SK-N-SH (cell line): ENCODE measurements at regions not wholly inside any gene's neighbourhood (a gene's known extent, or its start where the extent isn't known, plus 50 kb on each side); places are given as distances from the start of the nearest gene placed in this dataset.

Experiments used
- CTCF ChIA-PET: fragments of 300-600, 350-600 bp; formaldehyde crosslinking; extraction: SDS; loops from one replicate; lab custom pipeline; 2021; lab: Yijun Ruan, JAX
- POLR2A ChIA-PET: fragments of 350-600 bp; sonication (Branson Sonifier 250); formaldehyde crosslinking; extraction: SDS; loops from one replicate; lab custom pipeline; 2020; ENCODE audit warnings: antibody characterized with exemption, inconsistent platforms; lab: Yijun Ruan, JAX
- DNase-seq: peaks from one replicate; pipeline ENCODE4 v3.0.0; 2012
- H2AFZ ChIP-seq: fragments of 200-600 bp; sonication (generic); 2 replicates; pipeline ENCODE4 v1.8.1; 2016; ENCODE audit warnings: antibody characterized with exemption, mild to moderate bottlenecking, low read depth
- H3F3A ChIP-seq: fragments of 200-600 bp; sonication (generic); replicated peaks from 2 replicates; pipeline ENCODE3; 2016; ENCODE audit warnings: antibody characterized with exemption, mild to moderate bottlenecking; ENCODE audit not compliant: insufficient read depth
- H3K27ac ChIP-seq, 2 experiments: fragments of 200-500 bp in 1 of 2; fragments of 200-600 bp in 1 of 2; sonication (Bioruptor generic) in 1 of 2; sonication (generic), shearing (Covaris generic) in 1 of 2; 2 replicates each; pipeline versions ENCODE4 v1.5.1 to v1.6.1; 2014 to 2016; ENCODE audit warnings: low read depth in 2 of 2, inconsistent platforms in 1 of 2, low read length in 1 of 2, mild to moderate bottlenecking in 1 of 2, mixed read lengths in 1 of 2
- H3K27me3 ChIP-seq: fragments of 200-600 bp; sonication (generic), shearing (Covaris generic); 2 replicates; pipeline ENCODE4 v1.6.1; 2016; ENCODE audit warnings: mixed run types; ENCODE audit not compliant: insufficient read depth
- H3K36me3 ChIP-seq, 2 experiments: fragments of 200-500 bp in 1 of 2; fragments of 200-600 bp in 1 of 2; sonication (Bioruptor generic) in 1 of 2; sonication (generic) in 1 of 2; replicated peaks in 1 of 2; 2 replicates each; pipeline versions ENCODE3 to v1.5.1; 2014 to 2016; ENCODE audit warnings: low read length in 1 of 2, mild to moderate bottlenecking in 1 of 2; ENCODE audit not compliant: insufficient read depth in 2 of 2, control insufficient read depth in 1 of 2
- H3K4me1 ChIP-seq, 2 experiments: fragments of 200-500 bp in 1 of 2; fragments of 200-600 bp in 1 of 2; sonication (Bioruptor generic) in 1 of 2; sonication (generic), shearing (Covaris generic) in 1 of 2; 2 replicates each; pipeline versions ENCODE4 v1.5.1 to v1.6.1; 2014 to 2016; ENCODE audit warnings: low read depth in 1 of 2, low read length in 1 of 2, mixed run types in 1 of 2; ENCODE audit not compliant: insufficient read depth in 2 of 2, control insufficient read depth in 1 of 2
- H3K4me2 ChIP-seq: fragments of 200-600 bp; sonication (generic), shearing (Covaris generic); 2 replicates; pipeline ENCODE4 v1.6.1; 2017; ENCODE audit warnings: mixed run types
- H3K4me3 ChIP-seq, 2 experiments: fragments of 200-500 bp in 1 of 2; fragments of 200-600 bp in 1 of 2; sonication (Bioruptor generic) in 1 of 2; sonication (generic), shearing (Covaris generic) in 1 of 2; 2 replicates each; pipeline versions ENCODE4 v1.5.1 to v1.8.1; 2014 to 2016; ENCODE audit warnings: low read depth in 2 of 2, inconsistent platforms in 1 of 2, low read length in 1 of 2, mild to moderate bottlenecking in 1 of 2, mixed read lengths in 1 of 2, moderate library complexity in 1 of 2
- H3K79me2 ChIP-seq: fragments of 200-600 bp; sonication (generic); 2 replicates; pipeline ENCODE4 v1.8.1; 2017; ENCODE audit warnings: mild to moderate bottlenecking; ENCODE audit not compliant: insufficient read depth
- H3K9ac ChIP-seq: fragments of 200-600 bp; sonication (generic); 2 replicates; pipeline ENCODE4 v1.6.1; 2017; ENCODE audit warnings: mixed run types
- H3K9me2 ChIP-seq: fragments of 200-600 bp; sonication (generic); 2 replicates; pipeline ENCODE4 v1.6.1; 2017; ENCODE audit warnings: mixed run types
- H3K9me3 ChIP-seq: fragments of 200-600 bp; sonication (generic); 2 replicates; pipeline ENCODE4 v1.6.1; 2017; ENCODE audit warnings: mixed run types, mild to moderate bottlenecking, moderate library complexity
- H4K20me1 ChIP-seq: fragments of 200-600 bp; sonication (generic); 2 replicates; pipeline ENCODE4 v1.6.1; 2017; ENCODE audit warnings: mild to moderate bottlenecking, mixed run types; ENCODE audit not compliant: insufficient read depth
- ELF1 ChIP-seq: IDR thresholded peaks from 2 replicates; pipeline ENCODE4 v1.4.0; 2012
- FOXM1 ChIP-seq: IDR thresholded peaks from 2 replicates; pipeline ENCODE4 v1.4.0; 2012; ENCODE audit warnings: low read depth, mild to moderate bottlenecking
- GABPA ChIP-seq: IDR thresholded peaks from 2 replicates; pipeline ENCODE4 v1.4.0; 2012; ENCODE audit warnings: low read depth, mild to moderate bottlenecking
- JUND ChIP-seq: IDR thresholded peaks from 2 replicates; pipeline ENCODE4 v1.4.0; 2012
- MAX ChIP-seq: IDR thresholded peaks from 2 replicates; pipeline ENCODE4 v1.4.0; 2012; ENCODE audit warnings: low read depth
- MXI1 ChIP-seq: IDR thresholded peaks from 2 replicates; pipeline ENCODE4 v1.6.1; 2012; ENCODE audit warnings: mild to moderate bottlenecking, low read depth, low read length, improper control_type of control experiment
- NFIC ChIP-seq: IDR thresholded peaks from 2 replicates; pipeline ENCODE4 v1.4.0; 2012; ENCODE audit warnings: borderline replicate concordance
- NRF1 ChIP-seq: IDR thresholded peaks from 2 replicates; pipeline ENCODE4 v1.6.1; 2012; ENCODE audit warnings: low read depth, mild to moderate bottlenecking, low read length
- PBX3 ChIP-seq: IDR thresholded peaks from 2 replicates; pipeline ENCODE4; 2012
- RAD21 ChIP-seq: IDR thresholded peaks from 2 replicates; pipeline ENCODE4 v1.6.1; 2012; ENCODE audit warnings: mild to moderate bottlenecking, low read length
- RCOR1 ChIP-seq: fragments of 150-350 bp; IDR thresholded peaks from 2 replicates; pipeline ENCODE4 v1.6.1; 2017; ENCODE audit warnings: antibody characterized with exemption, low read length
- REST ChIP-seq: IDR thresholded peaks from 2 replicates; pipeline ENCODE4 v1.6.1; 2012; ENCODE audit warnings: mild to moderate bottlenecking, low read depth, low read length, moderate library complexity
- RFX5 ChIP-seq: IDR thresholded peaks from 2 replicates; pipeline ENCODE4 v1.6.1; 2012; ENCODE audit warnings: mild to moderate bottlenecking, improper control_type of control experiment, low read length
- TAF1 ChIP-seq: IDR thresholded peaks from 2 replicates; pipeline ENCODE4 v1.6.1; 2012; ENCODE audit warnings: low read depth, mild to moderate bottlenecking, low read length, moderate library complexity, borderline replicate concordance
- TCF12 ChIP-seq: IDR thresholded peaks from 2 replicates; pipeline ENCODE4 v1.4.0; 2012
- TEAD4 ChIP-seq: IDR thresholded peaks from 2 replicates; pipeline ENCODE4 v1.4.0; 2012; ENCODE audit warnings: mild to moderate bottlenecking, borderline replicate concordance; ENCODE audit not compliant: insufficient read depth
- USF1 ChIP-seq: IDR thresholded peaks from 2 replicates; pipeline ENCODE4 v1.4.0; 2012; ENCODE audit warnings: low read depth, borderline replicate concordance
- USF2 ChIP-seq: fragments of 150-350 bp; IDR thresholded peaks from 2 replicates; pipeline ENCODE4 v1.6.1; 2017; ENCODE audit warnings: antibody characterized with exemption, low read length, low read depth, borderline replicate concordance
- WGBS: methylation state at CpG from one replicate; pipeline ENCODE4 v1.1.6; 2017; ENCODE audit warnings: low lambda C conversion rate; 5-methylcytosine and 5-hydroxymethylcytosine counted together

GRCh38 chr12:34526946-34527345 lies 504.6 kb downstream of the ALG10 start:
- CTCF ChIA-PET, result no interaction called here
- Histone ChIP-seq H3K9ac (no peak overlapping the region), H4K20me1 (no peaks in the 10 kb centered on the region), H3K9me3 (no peaks in the 10 kb centered on the region), H3K27me3 (no peaks in the 10 kb centered on the region), H3K4me1 (no peaks in the 10 kb centered on the region), H3F3A (no peaks in the 10 kb centered on the region), H3K9me2 (no peaks in the 10 kb centered on the region)
- WGBS, result 1% methylated on average over 4 of the region's 4 CpGs
- TF ChIP-seq NFIC, result no peak
- no peak for TF ChIP-seq ELF1
- no peak for TF ChIP-seq TAF1
- TF ChIP-seq USF1, result no peak
- no peak for TF ChIP-seq MAX
- TF ChIP-seq JUND, result no peak
- no peak for TF ChIP-seq FOXM1
- TF ChIP-seq TCF12, result no peak
- TF ChIP-seq RAD21, result no peak
- no peak for TF ChIP-seq REST
- no peak for TF ChIP-seq PBX3
- no peak for TF ChIP-seq NRF1
- TF ChIP-seq USF2, result no peak
- no peak for TF ChIP-seq RCOR1
- TF ChIP-seq GABPA, result no peak
- no peak for TF ChIP-seq MXI1
- TF ChIP-seq RFX5, result no peak
- no peak for TF ChIP-seq TEAD4
- TF ChIP-seq, all 33 proteins: peak for 0
- H2AFZ ChIP-seq, result no peak overlapping the region
- H3K79me2 ChIP-seq, result no peaks in the 10 kb centered on the region
- H3K27ac ChIP-seq, result no peak overlapping the region
- H3K36me3 ChIP-seq, result no peaks in the 10 kb centered on the region
- no peak overlapping the region for H3K4me3 ChIP-seq
- POLR2A ChIA-PET, result no interaction called here
- H3K4me2 ChIP-seq, result no peak overlapping the region
- no peak for DNase-seq
